Endothelial cell of umbilical vein (primary cell): ENCODE measurements at regions not wholly inside any gene's neighbourhood (a gene's known extent, or its start where the extent isn't known, plus 50 kb on each side); places are given as distances from the start of the nearest gene placed in this dataset.

Experiments
- BruUV-seq: library from RNA; stranded (reverse); fragments of 400-500 nt; replicated peaks from 2 replicates; lab custom pipeline; 2021; lab: Mats Ljungman, UMichigan
- CTCF ChIA-PET: fragments of 300-600, 350-600 bp; sonication (Branson Sonifier 250); formaldehyde crosslinking; loops from one replicate; lab custom pipeline; 2021; ENCODE audit warnings: antibody characterized with exemption, inconsistent platforms; lab: Charles Lee
- POLR2A ChIA-PET: fragments of 300-600, 350-600 bp; sonication (Branson Sonifier 250); formaldehyde crosslinking; loops from one replicate; lab custom pipeline; 2021; ENCODE audit warnings: antibody characterized with exemption, inconsistent platforms; lab: Charles Lee
- DNase-seq: peaks from one replicate; pipeline ENCODE4 v3.0.0-alpha.2; 2011; ENCODE audit warnings: low read depth, low spot score
- FAIRE-seq: peaks from 2 replicates; lab custom pipeline; 2011; peaks lifted over from hg19 to GRCh38; lab: Jason Lieb, UNC
- H2AFZ ChIP-seq: 2 replicates; pipeline ENCODE4 v1.6.0; 2012; ENCODE audit warnings: low read depth, low read length, control low read depth, inconsistent platforms
- H3K27ac ChIP-seq: 2 replicates; pipeline ENCODE4 v1.5.1; 2011; ENCODE audit warnings: low read depth, mild to moderate bottlenecking, control low read depth, low read length, moderate library complexity; ENCODE audit not compliant: insufficient read depth
- H3K27me3 ChIP-seq, 2 experiments: 2 replicates each; pipeline versions ENCODE4 v1.6.0 to v1.6.1; 2011; ENCODE audit warnings: low read length in 2 of 2, mixed read lengths in 1 of 2; ENCODE audit not compliant: control insufficient read depth in 2 of 2, insufficient read depth in 2 of 2
- H3K36me3 ChIP-seq, 2 experiments: 2 replicates in 1 of 2; 3 replicates in 1 of 2; pipeline ENCODE4 v1.5.1; 2011; ENCODE audit warnings: low read length in 2 of 2, mild to moderate bottlenecking in 1 of 2, moderate library complexity in 1 of 2; ENCODE audit not compliant: control insufficient read depth in 2 of 2, insufficient read depth in 2 of 2; ENCODE audit errors: extremely low read depth in 1 of 2
- H3K4me1 ChIP-seq: 3 replicates; pipeline ENCODE4 v1.5.1; 2011; ENCODE audit warnings: mild to moderate bottlenecking, low read length; ENCODE audit not compliant: control insufficient read depth, insufficient read depth; ENCODE audit errors: extremely low read depth
- H3K4me2 ChIP-seq: 2 replicates; pipeline ENCODE4 v1.6.1; 2011; ENCODE audit warnings: low read length, control low read depth, mixed read lengths; ENCODE audit not compliant: insufficient read depth
- H3K4me3 ChIP-seq, 3 experiments: fragments of 200-600 bp in 1 of 3; sonication (generic), shearing (Covaris generic) in 1 of 3; replicated peaks in 1 of 3; 2 replicates each; pipeline ENCODE4 v1.5.1; 2011 to 2016; ENCODE audit warnings: control low read depth in 3 of 3, low read length in 3 of 3, mild to moderate bottlenecking in 2 of 3, inconsistent platforms in 1 of 3, low read depth in 1 of 3, moderate library complexity in 1 of 3; ENCODE audit not compliant: insufficient read depth in 1 of 3
- H3K79me2 ChIP-seq: 2 replicates; pipeline ENCODE4 v1.6.0; 2012; ENCODE audit warnings: low read length, inconsistent platforms; ENCODE audit not compliant: control insufficient read depth, insufficient read depth
- H3K9ac ChIP-seq: replicated peaks from 2 replicates; pipeline ENCODE3; 2011; ENCODE audit warnings: low read length, control low read depth; ENCODE audit not compliant: insufficient read depth; ENCODE audit errors: extremely low read depth
- H3K9me1 ChIP-seq: replicated peaks from 3 replicates; pipeline ENCODE4 v1.6.0; 2011; ENCODE audit warnings: mild to moderate bottlenecking, low read length; ENCODE audit not compliant: control insufficient read depth, insufficient read depth; ENCODE audit errors: extremely low read depth
- H3K9me3 ChIP-seq: replicated peaks from 2 replicates; pipeline ENCODE4 v1.5.1; 2012; ENCODE audit warnings: low read length, inconsistent platforms; ENCODE audit not compliant: control insufficient read depth, insufficient read depth
- H4K20me1 ChIP-seq: replicated peaks from 2 replicates; pipeline ENCODE3; 2011; ENCODE audit warnings: mild to moderate bottlenecking, low read length; ENCODE audit not compliant: control insufficient read depth, insufficient read depth; ENCODE audit errors: extremely low read depth
- CTCF ChIP-seq, 2 donors: IDR thresholded peaks; 1 replicate in 1 of 2; 2 replicates in 1 of 2; pipeline ENCODE4 v1.5.1; 2011; ENCODE audit warnings: low read length in 2 of 2, mild to moderate bottlenecking in 2 of 2, moderate library complexity in 2 of 2, control low read depth in 1 of 2, inconsistent platforms in 1 of 2, low read depth in 1 of 2; ENCODE audit not compliant: insufficient read depth in 1 of 2; ENCODE audit errors: extremely low read depth in 1 of 2
- EZH2 ChIP-seq: IDR thresholded peaks from 2 replicates; pipeline ENCODE4 v1.6.1; 2012; ENCODE audit warnings: borderline replicate concordance, low read depth, mild to moderate bottlenecking, moderate library complexity, low read length, inconsistent platforms; ENCODE audit not compliant: severe bottlenecking
- FOS ChIP-seq: IDR thresholded peaks from 2 replicates; pipeline ENCODE4 v1.6.1; 2011; ENCODE audit warnings: mild to moderate bottlenecking, low read length, moderate library complexity, borderline replicate concordance; ENCODE audit not compliant: insufficient read depth
- GATA2 ChIP-seq: IDR thresholded peaks from 2 replicates; pipeline ENCODE4 v1.7.0; 2011; ENCODE audit warnings: low read depth, mild to moderate bottlenecking, moderate library complexity, mixed read lengths, low read length; ENCODE audit not compliant: insufficient read length, insufficient read depth
- JUN ChIP-seq: IDR thresholded peaks from 2 replicates; pipeline ENCODE4 v1.6.1; 2011; ENCODE audit warnings: borderline replicate concordance, low read depth; ENCODE audit not compliant: insufficient read length, insufficient read depth
- MAX ChIP-seq: IDR thresholded peaks from 2 replicates; pipeline ENCODE4 v1.6.1; 2011; ENCODE audit not compliant: insufficient read depth, insufficient read length
- MYC ChIP-seq: IDR thresholded peaks from one replicate; pipeline ENCODE4 v1.6.1; 2011; ENCODE audit warnings: mild to moderate bottlenecking, low read depth, low read length
- POLR2A ChIP-seq: IDR thresholded peaks from 2 replicates; pipeline ENCODE4 v1.6.1; 2012; ENCODE audit warnings: low read depth, mild to moderate bottlenecking, control low read depth, low read length
- POLR2AphosphoS5 ChIP-seq: IDR thresholded peaks from 2 replicates; pipeline ENCODE4 v1.6.1; 2012; ENCODE audit warnings: low read depth, mild to moderate bottlenecking, control low read depth, low read length, moderate library complexity; ENCODE audit not compliant: insufficient read depth
- dilution Hi-C: fragments of 300-500 bp; cut with MboI; formaldehyde crosslinking; loops from one replicate; pipeline ENCODE4 v1.15.0; 2019; ENCODE audit warnings: low sequenced_read_pairs; ENCODE audit not compliant: extremely low pct_ligation_motif_present
- intact Hi-C: fragments of 100-400 bp; cut with micrococcal nuclease; formaldehyde crosslinking; loops from one replicate; pipeline ENCODE4 v1.10.0; 2022

GRCh38 chr9:99356512-99356971, 134.5 kb downstream of the SEC61B start:
- H3K79me2 ChIP-seq = no peaks in the 10 kb centered on the region
- H2AFZ ChIP-seq = no peak overlapping the region
- H3K9me1 ChIP-seq = no peaks in the 10 kb centered on the region
- H3K9me3 ChIP-seq = no peaks in the 10 kb centered on the region
- POLR2A ChIA-PET = no interaction called here
- intact Hi-C loops (no loop called here), dilution Hi-C loops (no loop called here)
- no TSS peak for BruUV-seq
- TF ChIP-seq MYC = no peak
- no peak for TF ChIP-seq JUN
- no peak for TF ChIP-seq MAX
- no peak for TF ChIP-seq POLR2AphosphoS5
- no peak for TF ChIP-seq EZH2
- no peak for TF ChIP-seq FOS
- no peak for TF ChIP-seq CTCF (IDR thresholded peaks at IDR 0.05; ENCODE audit: extremely low read depth in 1 of 2, insufficient read depth in 1 of 2, low read depth in 1 of 2, low read length in 2 of 2)
- TF ChIP-seq POLR2A = no peak
- TF ChIP-seq GATA2 = no peak
- H3K36me3 ChIP-seq = no peaks in the 10 kb centered on the region
- FAIRE-seq = no peak
- H3K9ac ChIP-seq = no peak overlapping the region
- H3K4me2 ChIP-seq = no peak overlapping the region
- no peak for DNase-seq
- peaks cover 15 to 20% of the 10 kb centered on the region in 2 experiments for H3K27me3 ChIP-seq
- CTCF ChIA-PET = no interaction called here
- H3K4me3 ChIP-seq = no peak overlapping the region
- no peaks in the 10 kb centered on the region for H4K20me1 ChIP-seq
- no peaks in the 10 kb centered on the region for H3K4me1 ChIP-seq
- no peak overlapping the region for H3K27ac ChIP-seq
